Parathyroid adenoma (tissue), 2 donors: ENCODE measurements at regions not wholly inside any gene's neighbourhood (a gene's known extent, or its start where the extent isn't known, plus 50 kb on each side); places are given as distances from the start of the nearest gene placed in this dataset.

Experiments
- H2AFZ ChIP-seq: fragments of 300-600 bp; sonication (generic); one replicate; pipeline ENCODE4 v1.7.0; 2017; ENCODE audit warnings: antibody characterized with exemption, mild to moderate bottlenecking
- H3K27ac ChIP-seq: fragments of 300-600 bp; sonication (generic); one replicate; pipeline ENCODE4 v1.7.0; 2017
- H3K27me3 ChIP-seq: fragments of 300-600 bp; sonication (generic); one replicate; pipeline ENCODE4 v1.7.0; 2017; ENCODE audit warnings: low read length; ENCODE audit not compliant: control insufficient read depth, insufficient read depth
- H3K36me3 ChIP-seq: fragments of 300-600 bp; sonication (generic); one replicate; pipeline ENCODE4 v1.7.0; 2017; ENCODE audit warnings: low read length; ENCODE audit not compliant: control insufficient read depth, insufficient read depth
- H3K4me1 ChIP-seq: fragments of 300-600 bp; sonication (generic); one replicate; pipeline ENCODE4 v1.7.0; 2017; ENCODE audit warnings: control low read depth
- H3K4me2 ChIP-seq: fragments of 300-600 bp; sonication (generic); one replicate; pipeline ENCODE4 v1.7.0; 2017; ENCODE audit warnings: low read length
- H3K4me3 ChIP-seq: fragments of 300-600 bp; sonication (generic); one replicate; pipeline ENCODE4 v1.7.0; 2017; ENCODE audit warnings: low read depth, low read length
- H3K79me2 ChIP-seq: fragments of 300-600 bp; sonication (generic); one replicate; pipeline ENCODE4 v1.7.0; 2017; ENCODE audit warnings: control low read depth
- H3K9ac ChIP-seq: fragments of 300-600 bp; sonication (generic); one replicate; pipeline ENCODE4 v1.7.0; 2017; ENCODE audit warnings: mild to moderate bottlenecking
- H3K9me3 ChIP-seq: fragments of 300-600 bp; sonication (generic); one replicate; pipeline ENCODE4 v1.7.0; 2017; ENCODE audit warnings: low read length; ENCODE audit not compliant: control insufficient read depth
- CTCF ChIP-seq: fragments of 300-600 bp; sonication (generic); IDR thresholded peaks from one replicate; pipeline ENCODE4 v1.7.0; 2017; ENCODE audit warnings: antibody characterized with exemption, mild to moderate bottlenecking
- donor health status: primary hyperparathyroidism.

DNA sequence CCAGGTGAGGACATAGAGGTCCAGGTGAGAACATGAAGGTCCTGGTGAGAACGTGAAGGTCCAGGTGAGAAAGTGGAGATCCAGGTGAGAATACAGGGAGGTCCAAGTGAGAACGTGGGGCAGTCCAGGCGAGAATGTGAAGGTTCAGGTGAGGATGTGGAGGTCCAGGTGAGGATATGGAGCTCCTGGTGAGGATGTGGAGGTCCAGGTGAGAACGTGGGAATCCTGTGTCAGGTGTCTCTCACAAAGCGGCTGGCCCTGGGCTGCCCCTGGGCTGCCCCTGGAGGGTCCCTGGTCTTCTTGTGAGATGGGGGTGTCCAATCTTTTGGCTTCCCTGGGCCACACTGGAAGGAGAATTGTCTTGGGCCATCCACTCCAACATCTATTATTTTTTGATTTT lies 133.4 kb downstream of the MRPL36 start:
- TF ChIP-seq CTCF = no peak
- no peak overlapping the region for H3K9ac ChIP-seq
- H3K4me3 ChIP-seq = no peak overlapping the region

GRCh38 chr5:1665803-1666202 lies 133.8 kb downstream of the MRPL36 start:
- H3K4me1 ChIP-seq = peaks cover 4% of the 10 kb centered on the region
- no peak overlapping the region for H2AFZ ChIP-seq
- no peak overlapping the region for H3K4me3 ChIP-seq
- H3K79me2 ChIP-seq = no peaks in the 10 kb centered on the region
- H3K9me3 ChIP-seq = no peaks in the 10 kb centered on the region
- H3K9ac ChIP-seq = no peak overlapping the region
- H3K4me2 ChIP-seq = no peak overlapping the region
- no peak overlapping the region for H3K27ac ChIP-seq
- peaks cover 9% of the 10 kb centered on the region for H3K27me3 ChIP-seq
- TF ChIP-seq CTCF = no peak
- H3K36me3 ChIP-seq = no peaks in the 10 kb centered on the region

More for the DNA sequence above, 133.4 kb downstream of the MRPL36 start:
- peaks cover 9% of the 10 kb centered on the region for H3K27me3 ChIP-seq
- H3K4me2 ChIP-seq = no peak overlapping the region
- no peak overlapping the region for H2AFZ ChIP-seq
- H3K9me3 ChIP-seq = no peaks in the 10 kb centered on the region
- no peak overlapping the region for H3K27ac ChIP-seq
- H3K36me3 ChIP-seq = no peaks in the 10 kb centered on the region
- H3K79me2 ChIP-seq = no peaks in the 10 kb centered on the region
- H3K4me1 ChIP-seq = peaks cover 4% of the 10 kb centered on the region

DNA sequence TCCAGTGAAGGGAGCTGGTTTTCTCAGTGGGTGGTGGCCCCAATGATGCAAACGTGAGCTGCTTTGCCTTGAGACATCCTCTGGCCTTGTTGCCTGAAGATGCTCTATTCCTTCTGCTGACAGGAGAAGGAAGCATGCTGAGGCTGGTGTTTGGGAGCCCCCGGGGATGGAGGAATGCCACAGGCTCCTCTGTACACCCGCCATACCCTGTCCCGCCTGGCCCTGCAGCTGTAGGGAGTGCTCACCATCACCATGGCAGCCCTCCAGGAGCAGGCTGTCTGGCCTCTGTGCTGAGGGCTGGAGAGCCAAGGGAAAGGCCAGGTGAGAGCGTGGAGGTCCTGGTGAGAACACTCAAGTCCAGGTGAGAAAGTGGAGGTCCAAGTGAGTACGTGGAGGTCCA lies 134.4 kb downstream of the MRPL36 start:
- TF ChIP-seq CTCF = no peak

DNA sequence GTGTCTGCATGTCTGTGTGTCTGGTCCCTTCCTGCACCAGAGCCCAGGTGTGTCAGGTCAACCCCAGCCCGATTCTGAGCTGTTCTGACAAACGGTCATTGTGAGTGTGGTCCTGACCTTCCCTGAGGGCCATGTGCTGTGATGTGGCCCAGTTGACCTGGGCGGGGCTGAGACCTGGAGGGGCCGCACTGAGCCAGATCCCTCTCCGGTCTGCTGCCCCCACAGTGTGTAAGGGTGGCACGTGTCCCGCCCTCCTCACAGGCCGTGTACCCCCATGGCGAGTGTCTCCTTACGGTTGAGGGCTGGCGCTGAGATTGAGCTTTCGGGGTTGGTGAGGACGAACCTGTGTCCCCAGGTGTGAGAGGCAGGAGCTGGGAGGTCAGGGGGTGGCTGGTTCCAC lies 136.5 kb downstream of the MRPL36 start:
- H3K27me3 ChIP-seq = peaks cover 9% of the 10 kb centered on the region

More for the DNA sequence above, 134.4 kb downstream of the MRPL36 start:
- H3K4me2 ChIP-seq = no peak overlapping the region
- H3K9me3 ChIP-seq = no peaks in the 10 kb centered on the region
- H3K27me3 ChIP-seq = peaks cover 9% of the 10 kb centered on the region
- no peak overlapping the region for H3K27ac ChIP-seq
- H3K36me3 ChIP-seq = no peaks in the 10 kb centered on the region
- H3K79me2 ChIP-seq = no peaks in the 10 kb centered on the region
- no peak overlapping the region for H2AFZ ChIP-seq
- H3K4me3 ChIP-seq = no peak overlapping the region
- H3K9ac ChIP-seq = no peak overlapping the region
- peaks cover 4% of the 10 kb centered on the region for H3K4me1 ChIP-seq

More for the DNA sequence above, 136.5 kb downstream of the MRPL36 start:
- Histone ChIP-seq H2AFZ (no peak overlapping the region), H3K9ac (no peak overlapping the region), H3K4me3 (no peak overlapping the region), H3K4me1 (peaks cover 4% of the 10 kb centered on the region), H3K27ac (no peak overlapping the region), H3K4me2 (no peak overlapping the region), H3K36me3 (no peaks in the 10 kb centered on the region), H3K9me3 (no peaks in the 10 kb centered on the region), H3K79me2 (no peaks in the 10 kb centered on the region)
- no peak for TF ChIP-seq CTCF
